ENCODE measurements at regions not wholly inside any gene's neighbourhood (a gene's known extent, or its start where the extent isn't known, plus 50 kb on each side); places are given as distances from the start of the nearest gene placed in this dataset.

DNA sequence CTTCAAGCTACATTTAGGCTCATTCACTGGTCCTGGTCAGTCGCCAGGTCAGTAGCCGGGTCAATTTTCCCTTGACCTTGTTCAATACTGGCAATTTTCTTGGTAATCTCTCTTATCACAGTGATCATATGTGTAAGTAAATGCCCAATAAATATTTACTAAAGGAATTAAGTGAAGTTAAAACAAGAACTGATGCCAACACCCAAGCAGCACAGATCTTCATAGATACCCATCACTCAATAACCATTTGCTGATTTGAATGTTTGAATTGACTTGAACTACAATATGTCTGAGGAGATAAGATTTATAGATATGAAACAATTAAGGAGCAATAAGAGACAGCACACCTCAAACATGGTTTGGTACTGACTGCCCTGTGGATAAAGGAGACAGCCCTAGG lies 100.8 kb upstream of the PREP start:
- Histone ChIP-seq H3K36me3 (no peaks in the 10 kb centered on the region), H3K9me3 (replicated peaks) (no peaks in the 10 kb centered on the region), H3K27me3 (ENCODE audit: low read depth) (no peaks in the 10 kb centered on the region), H3K4me1 (peaks cover 17% of the 10 kb centered on the region), H3K27ac (replicated peaks) (no peak overlapping the region), H3K4me3 (no peak overlapping the region)
- TF ChIP-seq, protein P1, sequence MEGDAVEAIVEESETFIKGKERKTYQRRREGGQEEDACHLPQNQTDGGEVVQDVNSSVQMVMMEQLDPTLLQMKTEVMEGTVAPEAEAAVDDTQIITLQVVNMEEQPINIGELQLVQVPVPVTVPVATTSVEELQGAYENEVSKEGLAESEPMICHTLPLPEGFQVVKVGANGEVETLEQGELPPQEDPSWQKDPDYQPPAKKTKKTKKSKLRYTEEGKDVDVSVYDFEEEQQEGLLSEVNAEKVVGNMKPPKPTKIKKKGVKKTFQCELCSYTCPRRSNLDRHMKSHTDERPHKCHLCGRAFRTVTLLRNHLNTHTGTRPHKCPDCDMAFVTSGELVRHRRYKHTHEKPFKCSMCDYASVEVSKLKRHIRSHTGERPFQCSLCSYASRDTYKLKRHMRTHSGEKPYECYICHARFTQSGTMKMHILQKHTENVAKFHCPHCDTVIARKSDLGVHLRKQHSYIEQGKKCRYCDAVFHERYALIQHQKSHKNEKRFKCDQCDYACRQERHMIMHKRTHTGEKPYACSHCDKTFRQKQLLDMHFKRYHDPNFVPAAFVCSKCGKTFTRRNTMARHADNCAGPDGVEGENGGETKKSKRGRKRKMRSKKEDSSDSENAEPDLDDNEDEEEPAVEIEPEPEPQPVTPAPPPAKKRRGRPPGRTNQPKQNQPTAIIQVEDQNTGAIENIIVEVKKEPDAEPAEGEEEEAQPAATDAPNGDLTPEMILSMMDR (IDR thresholded peaks at IDR 0.05; ENCODE audit: borderline replicate concordance) = no peak
- intact Hi-C loops (cut with micrococcal nuclease) = no loop called here
- DNase-seq = no peak

DNA sequence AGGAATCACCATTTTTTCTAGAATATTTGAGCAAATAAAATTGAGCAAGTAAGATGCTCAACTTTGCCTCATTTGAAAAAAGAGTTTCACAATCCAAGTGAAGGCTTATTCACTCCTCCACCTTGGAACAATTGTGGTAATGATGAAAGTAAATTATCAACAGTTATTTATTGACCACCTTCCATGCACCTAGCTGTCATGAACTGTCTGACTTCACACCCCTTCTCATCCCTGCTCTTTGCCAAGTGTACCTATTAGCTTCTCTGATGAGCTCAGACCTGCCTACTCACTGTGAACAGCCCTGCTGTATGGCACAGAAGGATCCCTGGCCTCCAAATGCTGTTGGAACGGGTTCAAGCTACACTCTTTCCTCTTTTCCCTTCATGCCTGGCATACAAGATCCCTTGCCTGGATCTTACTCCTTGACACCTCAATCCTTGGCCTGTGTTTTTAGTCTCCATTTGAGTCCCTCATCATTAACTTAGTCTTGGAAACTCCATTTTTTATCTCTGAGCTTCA lies 99.0 kb upstream of the PREP start:
- Histone ChIP-seq H3K27me3 (ENCODE audit: low read depth) (no peaks in the 10 kb centered on the region), H3K4me3 (no peak overlapping the region), H3K36me3 (no peaks in the 10 kb centered on the region), H3K9me3 (replicated peaks) (no peaks in the 10 kb centered on the region), H3K4me1 (peaks cover 16% of the 10 kb centered on the region), H3K27ac (replicated peaks) (no peak overlapping the region)
- intact Hi-C loops (cut with micrococcal nuclease) = no loop called here
- TF ChIP-seq, protein P1 (IDR thresholded peaks at IDR 0.05; ENCODE audit: borderline replicate concordance) = no peak
- no peak for DNase-seq

DNA sequence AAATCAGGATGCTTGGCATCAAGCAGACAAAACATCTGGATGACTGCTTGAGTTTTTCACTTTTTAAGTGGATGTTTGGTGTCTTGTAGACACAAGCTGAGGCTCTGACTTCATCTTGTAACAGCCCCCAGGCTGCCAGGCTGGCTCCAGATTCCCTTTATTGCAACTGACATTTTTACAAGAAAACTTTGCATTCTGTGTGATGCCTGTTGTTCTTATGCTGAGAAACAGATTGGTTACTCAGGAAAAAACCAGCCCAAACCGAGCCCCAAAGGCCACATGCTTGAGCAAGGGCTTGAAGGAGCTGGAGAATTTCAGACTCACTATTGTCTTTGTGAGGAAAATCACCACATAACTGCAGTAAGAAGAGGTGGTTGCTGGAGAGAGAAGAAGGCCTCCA lies 98.4 kb upstream of the PREP start:
- DNase-seq = no peak
- Histone ChIP-seq H3K4me1 (peaks cover 16% of the 10 kb centered on the region), H3K36me3 (no peaks in the 10 kb centered on the region), H3K27me3 (ENCODE audit: low read depth) (no peaks in the 10 kb centered on the region), H3K27ac (replicated peaks) (no peak overlapping the region), H3K4me3 (no peak overlapping the region), H3K9me3 (replicated peaks) (no peaks in the 10 kb centered on the region)
- intact Hi-C loops (cut with micrococcal nuclease) = no loop called here
- TF ChIP-seq, protein P1 (IDR thresholded peaks at IDR 0.05; ENCODE audit: borderline replicate concordance) = no peak

DNA sequence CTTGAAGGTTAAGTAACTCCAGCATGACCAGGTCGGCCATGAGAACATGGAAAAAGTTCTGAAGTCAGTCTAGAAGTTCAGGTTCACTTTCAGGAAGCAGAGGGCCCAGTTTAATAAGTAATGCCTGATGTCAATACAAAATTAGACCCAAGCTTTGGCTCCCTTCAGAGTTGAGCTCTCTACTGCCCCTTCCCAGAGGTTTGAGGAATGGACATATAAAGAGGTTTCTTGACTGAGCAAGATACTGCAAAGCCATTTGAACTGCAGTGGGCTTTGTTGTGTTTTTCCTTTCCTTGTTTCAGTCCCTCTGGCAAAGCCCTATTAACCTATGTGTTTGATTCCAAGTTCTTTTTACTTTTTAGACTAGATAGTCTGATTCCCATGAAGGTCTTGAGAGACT lies 97.8 kb upstream of the PREP start:
- Histone ChIP-seq H3K36me3 (no peaks in the 10 kb centered on the region), H3K4me1 (peaks cover 16% of the 10 kb centered on the region), H3K27ac (replicated peaks) (no peak overlapping the region), H3K27me3 (ENCODE audit: low read depth) (no peaks in the 10 kb centered on the region), H3K9me3 (replicated peaks) (no peaks in the 10 kb centered on the region), H3K4me3 (no peak overlapping the region)
- TF ChIP-seq, protein P1 (IDR thresholded peaks at IDR 0.05; ENCODE audit: borderline replicate concordance) = no peak
- no peak for DNase-seq
- intact Hi-C loops (cut with micrococcal nuclease) = no loop called here

DNA sequence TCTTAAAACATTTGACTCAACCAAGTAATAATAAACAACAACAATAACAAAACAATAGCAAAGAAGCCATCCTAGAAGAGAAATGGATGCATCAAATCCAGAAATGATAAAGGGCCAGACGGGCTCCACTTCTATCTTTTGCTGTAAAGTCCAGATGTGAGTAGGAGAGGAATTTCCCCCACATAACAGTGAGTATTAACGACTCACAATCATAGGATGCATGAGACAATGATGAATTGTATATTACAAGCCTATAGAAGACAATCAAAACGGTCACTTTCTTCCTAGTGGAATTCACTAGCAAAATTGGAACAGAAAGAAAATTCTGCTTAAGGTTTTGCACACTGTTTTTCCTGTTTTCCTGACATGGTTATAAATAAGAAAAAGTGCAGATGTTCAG lies 97.0 kb upstream of the PREP start:
- no peak overlapping the region for H3K4me3 ChIP-seq
- H3K9me3 ChIP-seq (replicated peaks) = no peaks in the 10 kb centered on the region
- intact Hi-C loops (cut with micrococcal nuclease) = loop anchor here (10.0 kb wide), 1 partner anchor 495 kb away; no protein-coding TSS in a partner anchor
- DNase-seq = no peak
- TF ChIP-seq, protein P1 (IDR thresholded peaks at IDR 0.05; ENCODE audit: borderline replicate concordance) = no peak
- H3K4me1 ChIP-seq = peaks cover 17% of the 10 kb centered on the region
- H3K27ac ChIP-seq (replicated peaks) = no peak overlapping the region
- no peaks in the 10 kb centered on the region for H3K27me3 ChIP-seq (ENCODE audit: low read depth)
- no peaks in the 10 kb centered on the region for H3K36me3 ChIP-seq

All from left ventricle myocardium inferior (tissue), 1 donor.